AG09309 (cell line): ENCODE measurements at regions not wholly inside any gene's neighbourhood (a gene's known extent, or its start where the extent isn't known, plus 50 kb on each side); places are given as distances from the start of the nearest gene placed in this dataset.

Source experiments
- DNase-seq: peaks from one replicate; pipeline ENCODE4 v3.0.0-alpha.2; 2010; ENCODE audit warnings: low read depth
- H3K4me3 ChIP-seq: 2 replicates; pipeline ENCODE4 v1.5.1; 2011; ENCODE audit warnings: mild to moderate bottlenecking, low read depth, low read length, moderate library complexity; ENCODE audit not compliant: control insufficient read depth
- TF ChIP-seq, protein P1 (sequence below): IDR thresholded peaks from 2 replicates; pipeline ENCODE4 v1.5.1; 2011; ENCODE audit warnings: mild to moderate bottlenecking, low read depth, low read length, inconsistent platforms; ENCODE audit not compliant: insufficient read depth, control insufficient read depth; ENCODE audit errors: missing control alignments

DNA sequence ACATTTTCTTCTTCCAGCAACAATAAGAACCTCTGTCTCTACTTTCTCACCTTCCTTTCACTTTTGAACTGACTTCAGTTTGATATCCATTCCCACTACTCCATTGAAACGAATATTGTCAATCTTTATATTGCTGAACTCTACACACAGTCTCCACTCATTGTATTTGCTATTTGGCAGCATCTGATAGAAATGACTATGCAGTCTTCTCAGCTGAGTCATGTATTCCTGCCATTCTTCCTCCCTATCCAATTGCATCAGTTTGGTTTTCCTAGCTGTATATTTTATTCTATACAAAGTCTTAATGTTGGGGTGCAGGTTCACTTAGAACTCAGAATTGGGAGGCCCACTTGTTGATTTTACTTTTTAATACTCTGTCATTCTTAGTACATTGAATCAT is 107.5 kb upstream of the CPNE8 start:
- H3K4me3 ChIP-seq = no peak overlapping the region
- DNase-seq = no peak
- TF ChIP-seq, protein P1, sequence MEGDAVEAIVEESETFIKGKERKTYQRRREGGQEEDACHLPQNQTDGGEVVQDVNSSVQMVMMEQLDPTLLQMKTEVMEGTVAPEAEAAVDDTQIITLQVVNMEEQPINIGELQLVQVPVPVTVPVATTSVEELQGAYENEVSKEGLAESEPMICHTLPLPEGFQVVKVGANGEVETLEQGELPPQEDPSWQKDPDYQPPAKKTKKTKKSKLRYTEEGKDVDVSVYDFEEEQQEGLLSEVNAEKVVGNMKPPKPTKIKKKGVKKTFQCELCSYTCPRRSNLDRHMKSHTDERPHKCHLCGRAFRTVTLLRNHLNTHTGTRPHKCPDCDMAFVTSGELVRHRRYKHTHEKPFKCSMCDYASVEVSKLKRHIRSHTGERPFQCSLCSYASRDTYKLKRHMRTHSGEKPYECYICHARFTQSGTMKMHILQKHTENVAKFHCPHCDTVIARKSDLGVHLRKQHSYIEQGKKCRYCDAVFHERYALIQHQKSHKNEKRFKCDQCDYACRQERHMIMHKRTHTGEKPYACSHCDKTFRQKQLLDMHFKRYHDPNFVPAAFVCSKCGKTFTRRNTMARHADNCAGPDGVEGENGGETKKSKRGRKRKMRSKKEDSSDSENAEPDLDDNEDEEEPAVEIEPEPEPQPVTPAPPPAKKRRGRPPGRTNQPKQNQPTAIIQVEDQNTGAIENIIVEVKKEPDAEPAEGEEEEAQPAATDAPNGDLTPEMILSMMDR = no peak

DNA sequence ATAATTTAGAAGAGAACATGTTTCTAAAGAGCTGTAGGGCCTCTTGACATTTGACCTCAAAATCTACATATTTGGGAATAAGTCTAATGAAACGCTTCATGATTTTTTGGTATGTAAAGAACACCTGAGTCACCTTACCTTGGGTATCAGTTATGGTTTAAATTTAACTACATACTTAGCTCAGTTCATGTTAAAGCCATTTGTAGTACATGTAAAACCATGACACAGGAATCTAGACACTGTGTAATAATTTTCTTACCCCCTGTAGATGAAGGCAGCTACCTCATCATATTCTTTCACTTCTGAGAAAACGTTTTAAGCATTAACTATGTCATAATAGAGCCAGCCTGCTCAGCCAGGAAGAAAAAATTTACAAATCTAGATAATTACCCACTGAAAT is 105.8 kb upstream of the CPNE8 start:
- TF ChIP-seq, protein P1 = no peak
- H3K4me3 ChIP-seq = no peak overlapping the region
- DNase-seq = no peak

DNA sequence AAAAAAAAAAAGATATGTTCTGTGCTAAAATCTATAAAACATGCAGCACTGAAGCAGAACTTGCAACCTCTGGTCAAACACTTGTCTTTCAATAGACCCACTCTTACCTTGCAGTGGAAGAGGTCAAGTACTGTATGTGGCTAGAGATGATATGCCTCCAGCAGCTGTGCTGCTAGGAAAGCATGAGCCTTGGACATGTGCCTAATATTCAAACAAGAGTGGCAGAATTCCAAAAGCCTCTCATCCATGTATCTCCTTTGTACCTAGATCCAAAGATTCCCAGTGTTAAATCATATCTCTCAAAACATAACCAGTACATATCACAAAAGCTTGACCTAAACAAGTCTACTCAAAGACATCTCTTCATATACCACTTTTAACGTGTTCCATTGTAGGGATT is 105.0 kb upstream of the CPNE8 start:
- no peak for DNase-seq
- TF ChIP-seq, protein P1 = no peak
- no peak overlapping the region for H3K4me3 ChIP-seq

DNA sequence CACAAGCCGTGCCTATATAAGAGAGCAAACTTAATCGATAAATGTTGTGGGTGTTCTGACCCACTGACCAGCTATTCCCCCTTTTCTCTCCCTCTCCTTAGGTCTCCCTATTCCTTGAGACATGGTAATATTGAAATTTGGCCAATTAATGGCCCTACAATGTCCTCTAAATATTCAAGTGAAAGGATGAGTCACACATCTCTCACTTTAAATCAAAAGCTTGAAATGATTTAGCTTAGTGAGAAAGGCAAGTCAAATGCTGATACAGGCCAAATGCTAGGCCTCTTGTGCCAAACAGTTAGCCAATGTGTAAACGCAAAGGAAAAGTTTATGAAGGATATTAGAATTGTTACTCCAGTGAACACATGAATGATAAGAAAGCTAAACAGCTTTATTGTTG is 102.2 kb upstream of the CPNE8 start:
- DNase-seq = no peak
- H3K4me3 ChIP-seq = no peak overlapping the region
- TF ChIP-seq, protein P1 = no peak

DNA sequence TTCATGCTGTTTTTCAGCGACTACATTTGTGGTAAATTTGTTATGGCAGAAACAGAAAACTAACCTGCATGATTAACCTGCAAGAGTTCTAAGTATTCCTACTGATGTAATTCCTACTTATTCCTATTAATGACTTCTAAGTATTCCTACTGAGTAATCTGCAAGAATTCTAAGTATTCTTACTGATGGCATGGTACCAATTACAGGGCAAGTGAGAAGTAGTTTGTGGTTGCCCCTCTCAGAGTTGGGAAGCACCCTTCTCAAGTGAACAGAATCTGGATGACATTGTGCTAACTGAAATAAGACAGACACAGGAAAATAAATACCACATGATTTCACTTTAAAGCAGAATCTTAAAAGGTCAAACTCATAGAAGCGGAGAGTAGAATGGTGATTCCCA is 100.9 kb upstream of the CPNE8 start:
- H3K4me3 ChIP-seq = no peak overlapping the region
- no peak for DNase-seq

DNA sequence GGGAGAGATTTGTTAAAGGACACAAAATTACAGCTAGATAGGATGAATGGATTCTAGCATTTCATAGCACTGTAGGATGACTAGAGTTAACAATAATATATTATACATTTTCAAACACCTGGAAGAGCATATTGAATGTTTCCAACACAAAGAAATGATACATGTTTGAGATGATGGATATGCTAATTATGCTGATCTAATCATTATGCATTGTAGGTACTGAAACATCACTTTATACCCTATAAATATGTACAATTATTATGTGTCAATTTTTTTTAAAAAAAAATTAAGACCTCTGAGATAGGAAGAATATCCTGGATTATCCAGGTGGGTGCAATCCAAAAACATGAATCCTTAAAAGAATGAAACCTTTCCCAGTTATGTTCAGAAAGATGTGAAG is 100.3 kb upstream of the CPNE8 start:
- H3K4me3 ChIP-seq = no peak overlapping the region
- no peak for DNase-seq
- TF ChIP-seq, protein P1 = no peak

More for the DNA sequence above, 100.9 kb upstream of the CPNE8 start:
- TF ChIP-seq, protein P1 = no peak
